ENCODE measurements at regions not wholly inside any gene's neighbourhood (a gene's known extent, or its start where the extent isn't known, plus 50 kb on each side); places are given as distances from the start of the nearest gene placed in this dataset.

DNA sequence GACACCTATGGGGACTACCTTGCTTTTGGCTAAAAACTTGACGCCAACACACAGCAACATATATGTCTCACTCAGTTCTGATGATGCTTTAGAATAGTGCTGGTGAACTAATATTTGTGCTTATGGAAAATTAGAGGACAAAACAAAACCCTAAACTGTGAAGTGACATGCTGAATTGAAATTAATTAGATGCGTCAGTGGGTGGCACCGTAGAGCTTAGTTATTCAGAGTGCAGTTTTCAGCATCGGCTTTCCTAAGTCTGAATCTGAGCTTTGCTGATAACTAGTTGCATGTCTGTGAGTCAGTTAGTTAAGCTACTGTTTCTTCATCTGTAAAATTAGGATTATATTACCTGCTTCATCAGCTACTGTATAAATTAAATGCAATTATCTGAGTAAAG is 245.0 kb upstream of the SORCS1 start:
- no peaks in the 10 kb centered on the region for H4K20me1 ChIP-seq (ENCODE audit: insufficient read depth, low read length, poor library complexity, severe bottlenecking)
- H3K9me3 ChIP-seq (ENCODE audit: insufficient read depth, low read depth, low read length), result no peaks in the 10 kb centered on the region
- H3K36me3 ChIP-seq (ENCODE audit: insufficient read depth, low read length), result no peaks in the 10 kb centered on the region
- TF ChIP-seq, protein P1, sequence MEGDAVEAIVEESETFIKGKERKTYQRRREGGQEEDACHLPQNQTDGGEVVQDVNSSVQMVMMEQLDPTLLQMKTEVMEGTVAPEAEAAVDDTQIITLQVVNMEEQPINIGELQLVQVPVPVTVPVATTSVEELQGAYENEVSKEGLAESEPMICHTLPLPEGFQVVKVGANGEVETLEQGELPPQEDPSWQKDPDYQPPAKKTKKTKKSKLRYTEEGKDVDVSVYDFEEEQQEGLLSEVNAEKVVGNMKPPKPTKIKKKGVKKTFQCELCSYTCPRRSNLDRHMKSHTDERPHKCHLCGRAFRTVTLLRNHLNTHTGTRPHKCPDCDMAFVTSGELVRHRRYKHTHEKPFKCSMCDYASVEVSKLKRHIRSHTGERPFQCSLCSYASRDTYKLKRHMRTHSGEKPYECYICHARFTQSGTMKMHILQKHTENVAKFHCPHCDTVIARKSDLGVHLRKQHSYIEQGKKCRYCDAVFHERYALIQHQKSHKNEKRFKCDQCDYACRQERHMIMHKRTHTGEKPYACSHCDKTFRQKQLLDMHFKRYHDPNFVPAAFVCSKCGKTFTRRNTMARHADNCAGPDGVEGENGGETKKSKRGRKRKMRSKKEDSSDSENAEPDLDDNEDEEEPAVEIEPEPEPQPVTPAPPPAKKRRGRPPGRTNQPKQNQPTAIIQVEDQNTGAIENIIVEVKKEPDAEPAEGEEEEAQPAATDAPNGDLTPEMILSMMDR (conservative IDR thresholded peaks at IDR 0.05; ENCODE audit: low read length), result peak; percentile 64
- TF ChIP-seq EZH2phosphoT487 (IDR thresholded peaks at IDR 0.05; ENCODE audit: borderline replicate concordance), result no peak
- H3K79me2 ChIP-seq (ENCODE audit: insufficient read depth, low read length), result no peaks in the 10 kb centered on the region
- no peak overlapping the region for H3K9ac ChIP-seq (ENCODE audit: low read depth, low read length, poor library complexity, severe bottlenecking)
- no peaks in the 10 kb centered on the region for H3K9me2 ChIP-seq (replicated peaks; ENCODE audit: low read depth, low read length)
- H3K4me2 ChIP-seq (ENCODE audit: low read depth, low read length, poor library complexity, severe bottlenecking), result no peak overlapping the region
- no peaks in the 10 kb centered on the region for H3K4me1 ChIP-seq (ENCODE audit: insufficient read depth, low read length, poor library complexity, severe bottlenecking)
- no peak overlapping the region for H2AFZ ChIP-seq (ENCODE audit: low read length)
- H3K4me3 ChIP-seq (ENCODE audit: low read length, poor library complexity, severe bottlenecking), result no peak overlapping the region
- no peaks in the 10 kb centered on the region for H3K27me3 ChIP-seq (ENCODE audit: insufficient read depth, low read length, poor library complexity, severe bottlenecking)
- no peaks in the 10 kb centered on the region for H3F3A ChIP-seq (ENCODE audit: low read depth)

DNA sequence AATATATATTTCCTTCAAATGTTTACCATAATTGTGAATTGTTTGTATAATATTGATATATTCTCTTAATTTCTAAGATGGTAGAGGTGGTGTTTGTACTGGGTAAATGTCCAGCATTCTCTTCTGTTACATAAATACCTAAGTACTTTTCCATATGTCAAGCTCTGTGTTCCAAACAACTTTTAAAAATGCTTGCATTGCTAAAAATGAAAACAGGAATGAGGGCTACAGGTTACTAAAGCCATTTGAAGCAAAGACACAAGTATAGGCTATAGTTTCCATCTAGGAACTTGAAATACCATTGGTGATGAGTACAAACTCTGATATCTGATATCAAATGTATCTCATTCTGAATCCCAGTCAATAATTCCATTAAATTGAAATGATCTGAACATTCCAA is 233.6 kb upstream of the SORCS1 start:
- Histone ChIP-seq H3K36me3 (ENCODE audit: insufficient read depth, low read length) (no peaks in the 10 kb centered on the region), H3K4me2 (ENCODE audit: low read depth, low read length, poor library complexity, severe bottlenecking) (no peak overlapping the region), H2AFZ (ENCODE audit: low read length) (no peak overlapping the region), H3K4me3 (ENCODE audit: low read length, poor library complexity, severe bottlenecking) (no peak overlapping the region), H3K9me3 (ENCODE audit: insufficient read depth, low read depth, low read length) (no peaks in the 10 kb centered on the region), H4K20me1 (ENCODE audit: insufficient read depth, low read length, poor library complexity, severe bottlenecking) (no peaks in the 10 kb centered on the region), H3K9me2 (replicated peaks; ENCODE audit: low read depth, low read length) (no peaks in the 10 kb centered on the region), H3F3A (ENCODE audit: low read depth) (no peaks in the 10 kb centered on the region), H3K79me2 (ENCODE audit: insufficient read depth, low read length) (no peaks in the 10 kb centered on the region), H3K9ac (ENCODE audit: low read depth, low read length, poor library complexity, severe bottlenecking) (no peak overlapping the region), H3K4me1 (ENCODE audit: insufficient read depth, low read length, poor library complexity, severe bottlenecking) (no peaks in the 10 kb centered on the region), H3K27me3 (ENCODE audit: insufficient read depth, low read length, poor library complexity, severe bottlenecking) (no peaks in the 10 kb centered on the region)
- TF ChIP-seq EZH2phosphoT487 (IDR thresholded peaks at IDR 0.05; ENCODE audit: borderline replicate concordance), result no peak
- TF ChIP-seq, protein P1 (conservative IDR thresholded peaks at IDR 0.05; ENCODE audit: low read length), result no peak

DNA sequence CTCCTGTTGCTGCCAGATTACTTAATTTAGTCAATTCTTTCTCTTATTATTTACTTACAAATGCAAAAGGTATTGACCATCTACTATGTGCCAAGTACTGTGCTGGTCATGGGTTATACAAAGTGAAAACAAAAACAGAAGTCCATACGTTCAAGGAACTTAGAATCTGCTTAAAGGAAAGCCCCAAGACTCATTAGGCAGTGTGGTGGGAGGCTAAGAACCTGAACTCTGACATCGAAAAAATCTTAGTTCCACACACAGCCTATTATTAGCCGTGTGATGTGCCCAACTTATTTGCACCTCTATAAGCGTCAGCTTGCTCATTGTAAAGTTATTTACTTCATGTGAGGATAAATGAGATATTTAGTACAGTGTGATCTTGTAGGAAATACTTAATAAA is 227.4 kb upstream of the SORCS1 start:
- Histone ChIP-seq H3K9me3 (ENCODE audit: insufficient read depth, low read depth, low read length) (no peaks in the 10 kb centered on the region), H3F3A (ENCODE audit: low read depth) (no peaks in the 10 kb centered on the region), H3K36me3 (ENCODE audit: insufficient read depth, low read length) (no peaks in the 10 kb centered on the region), H3K9ac (ENCODE audit: low read depth, low read length, poor library complexity, severe bottlenecking) (no peak overlapping the region), H3K4me2 (ENCODE audit: low read depth, low read length, poor library complexity, severe bottlenecking) (no peak overlapping the region), H3K4me3 (ENCODE audit: low read length, poor library complexity, severe bottlenecking) (no peak overlapping the region), H3K4me1 (ENCODE audit: insufficient read depth, low read length, poor library complexity, severe bottlenecking) (no peaks in the 10 kb centered on the region), H3K79me2 (ENCODE audit: insufficient read depth, low read length) (no peaks in the 10 kb centered on the region), H2AFZ (ENCODE audit: low read length) (no peak overlapping the region), H3K27me3 (ENCODE audit: insufficient read depth, low read length, poor library complexity, severe bottlenecking) (no peaks in the 10 kb centered on the region), H4K20me1 (ENCODE audit: insufficient read depth, low read length, poor library complexity, severe bottlenecking) (no peaks in the 10 kb centered on the region), H3K9me2 (replicated peaks; ENCODE audit: low read depth, low read length) (no peaks in the 10 kb centered on the region)
- TF ChIP-seq EZH2phosphoT487 (IDR thresholded peaks at IDR 0.05; ENCODE audit: borderline replicate concordance), result no peak
- TF ChIP-seq, protein P1 (conservative IDR thresholded peaks at IDR 0.05; ENCODE audit: low read length), result no peak

Measured in Loucy (cell line).